ENCODE measurements at regions not wholly inside any gene's neighbourhood (a gene's known extent, or its start where the extent isn't known, plus 50 kb on each side); places are given as distances from the start of the nearest gene placed in this dataset.

- no peak overlapping the region for H3K4me3 ChIP-seq (ENCODE audit: low read length)
- no peak for DNase-seq (ENCODE audit: low read depth, low spot score)
Observed at GRCh38 chr4:54940996-54941865, 184.2 kb downstream of the KDR start.

- H3K4me3 ChIP-seq (ENCODE audit: low read length) = no peak overlapping the region
- DNase-seq (ENCODE audit: low read depth, low spot score) = peak; percentile 10
Observed at GRCh38 chr4:54937501-54937900, 187.9 kb downstream of the KDR start.

- DNase-seq (ENCODE audit: low read depth, low spot score) = no peak
- no peak overlapping the region for H3K4me3 ChIP-seq (ENCODE audit: low read length)
Observed at GRCh38 chr4:54933579-54933978, 191.8 kb downstream of the KDR start.

GRCh38 chr4:54930226-54930625 lies 195.2 kb downstream of the KDR start:
- DNase-seq (ENCODE audit: low read depth, low spot score) = no peak
- H3K4me3 ChIP-seq (ENCODE audit: low read length) = no peak overlapping the region

GRCh38 chr4:54929459-54929858 lies 195.9 kb downstream of the KDR start:
- H3K4me3 ChIP-seq (ENCODE audit: low read length) = no peak overlapping the region
- DNase-seq (ENCODE audit: low read depth, low spot score) = no peak

GRCh38 chr4:54924891-54925290 lies 200.5 kb downstream of the KDR start:
- no peak overlapping the region for H3K4me3 ChIP-seq (ENCODE audit: low read length)
- no peak for DNase-seq (ENCODE audit: low read depth, low spot score)

- no peak for DNase-seq (ENCODE audit: low read depth, low spot score)
- no peak overlapping the region for H3K4me3 ChIP-seq (ENCODE audit: low read length)
Observed at GRCh38 chr4:54915276-54915675, 210.1 kb downstream of the KDR start.

GRCh38 chr4:54914781-54915180 lies 210.6 kb downstream of the KDR start:
- no peak overlapping the region for H3K4me3 ChIP-seq (ENCODE audit: low read length)
- DNase-seq (ENCODE audit: low read depth, low spot score) = no peak

GRCh38 chr4:54913751-54914526 lies 211.5 kb downstream of the KDR start:
- DNase-seq (ENCODE audit: low read depth, low spot score) = no peak
- H3K4me3 ChIP-seq (ENCODE audit: low read length) = no peak overlapping the region

GRCh38 chr4:54912155-54912554 lies 213.2 kb downstream of the KDR start:
- no peak for DNase-seq (ENCODE audit: low read depth, low spot score)
- H3K4me3 ChIP-seq (ENCODE audit: low read length) = no peak overlapping the region

GRCh38 chr4:54909961-54910360 lies 215.4 kb downstream of the KDR start:
- DNase-seq (ENCODE audit: low read depth, low spot score) = peak; percentile 8

GRCh38 chr4:54908763-54909162 lies 216.6 kb downstream of the KDR start:
- no peak for DNase-seq (ENCODE audit: low read depth, low spot score)
- no peak overlapping the region for H3K4me3 ChIP-seq (ENCODE audit: low read length)

More at GRCh38 chr4:54909961-54910360, 215.4 kb downstream of the KDR start:
- H3K4me3 ChIP-seq (ENCODE audit: low read length) = no peak overlapping the region

- no peak for DNase-seq (ENCODE audit: low read depth, low spot score)
- H3K4me3 ChIP-seq (ENCODE audit: low read length) = no peak overlapping the region
Observed at GRCh38 chr4:54904953-54905352, 220.4 kb downstream of the KDR start.

- no peak overlapping the region for H3K4me3 ChIP-seq (ENCODE audit: low read length)
- DNase-seq (ENCODE audit: low read depth, low spot score) = no peak
Observed at GRCh38 chr4:54902976-54903375, 222.4 kb downstream of the KDR start.

- DNase-seq (ENCODE audit: low read depth, low spot score) = no peak
- H3K4me3 ChIP-seq (ENCODE audit: low read length) = no peak overlapping the region
Observed at GRCh38 chr4:54902271-54902670, 223.1 kb downstream of the KDR start.

- DNase-seq (ENCODE audit: low read depth, low spot score) = no peak
- H3K4me3 ChIP-seq (ENCODE audit: low read length) = no peak overlapping the region
Observed at GRCh38 chr4:54901202-54901601, 224.2 kb downstream of the KDR start.

- no peak for DNase-seq (ENCODE audit: low read depth, low spot score)
- H3K4me3 ChIP-seq (ENCODE audit: low read length) = no peak overlapping the region
Observed at GRCh38 chr4:54898656-54899340, 226.6 kb downstream of the KDR start.

- no peak for DNase-seq (ENCODE audit: low read depth, low spot score)
- no peak overlapping the region for H3K4me3 ChIP-seq (ENCODE audit: low read length)
Observed at GRCh38 chr4:54898056-54898562, 227.3 kb downstream of the KDR start.

GRCh38 chr4:54897590-54897989 lies 227.8 kb downstream of the KDR start:
- DNase-seq (ENCODE audit: low read depth, low spot score) = no peak
- H3K4me3 ChIP-seq (ENCODE audit: low read length) = no peak overlapping the region

GRCh38 chr4:54882616-54883015 lies 224.9 kb downstream of the KIT start:
- no peak overlapping the region for H3K4me3 ChIP-seq (ENCODE audit: low read length)
- DNase-seq (ENCODE audit: low read depth, low spot score) = no peak
